ENCODE measurements at regions not wholly inside any gene's neighbourhood (a gene's known extent, or its start where the extent isn't known, plus 50 kb on each side); places are given as distances from the start of the nearest gene placed in this dataset.

DNA sequence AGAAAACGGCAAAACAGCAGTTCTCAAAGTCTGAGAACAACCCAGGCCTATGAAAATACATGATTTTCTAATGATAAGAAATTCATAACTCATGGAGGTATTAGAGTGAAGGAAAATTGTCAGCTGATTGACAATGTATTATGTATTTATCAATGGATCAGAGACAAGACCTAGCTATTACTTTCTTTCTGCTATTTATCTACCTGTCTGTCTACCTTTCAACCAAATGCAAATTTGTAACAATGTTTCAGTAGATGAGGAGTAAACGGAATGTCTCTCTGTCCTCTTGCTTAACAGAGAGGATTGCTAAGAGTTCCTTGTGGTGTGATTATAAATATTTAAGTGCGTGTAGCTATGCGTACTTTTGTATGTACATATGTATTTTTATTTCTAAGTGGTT is 568.7 kb upstream of the RGS18 start:
- H3K9me3 ChIP-seq (ENCODE audit: control extremely low read depth in 1 of 5, control insufficient read depth in 4 of 5, insufficient read depth in 2 of 5, low read depth in 1 of 5, low read length in 4 of 5), result no peaks in the 10 kb centered on the region
- no peak overlapping the region for H3K4me3 ChIP-seq (ENCODE audit: control insufficient read depth in 1 of 7, extremely low read depth in 1 of 7, insufficient read depth in 4 of 7, low read depth in 2 of 7, low read length in 6 of 7)
- DNase-seq, result no peak
- no peaks in the 10 kb centered on the region for H3K36me3 ChIP-seq (ENCODE audit: control insufficient read depth in 4 of 4, insufficient read depth in 4 of 4, low read length in 3 of 4)
- POLR2A ChIA-PET, result no interaction called here
- H3K27me3 ChIP-seq (replicated peaks in 2 of 5; ENCODE audit: control insufficient read depth in 4 of 5, insufficient read depth in 5 of 5, low read length in 4 of 5), result no peaks in the 10 kb centered on the region
- H3K4me1 ChIP-seq (ENCODE audit: control extremely low read depth in 1 of 4, control insufficient read depth in 4 of 4, insufficient read depth in 4 of 4, low read length in 3 of 4), result no peaks in the 10 kb centered on the region
- 100% methylated on average over 2 of the region's 4 CpGs for WGBS (ENCODE audit: insufficient coverage)
- no peak overlapping the region for H3K27ac ChIP-seq (ENCODE audit: insufficient read depth in 1 of 2, low read depth in 1 of 2, low read length in 2 of 2, poor library complexity in 1 of 2, severe bottlenecking in 2 of 2)
- CTCF ChIA-PET, result no interaction called here

DNA sequence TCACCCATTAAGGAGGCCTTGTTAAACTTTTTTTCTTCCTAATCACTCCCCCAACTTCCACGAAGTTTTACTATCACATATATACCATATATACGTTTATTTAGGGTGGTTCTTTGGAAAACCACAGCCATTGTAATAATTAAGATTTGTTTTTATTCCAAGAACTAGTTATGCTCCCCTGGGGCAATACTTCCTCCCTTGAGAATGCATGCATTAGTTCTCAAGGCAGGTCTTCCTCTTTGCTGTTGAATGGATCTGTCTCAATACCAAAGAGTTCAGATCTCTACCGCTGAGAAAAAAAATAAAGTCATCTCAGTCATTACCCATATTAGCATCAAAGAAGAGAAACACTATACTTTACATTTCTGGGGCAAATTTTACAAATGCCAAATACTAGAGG is 567.7 kb upstream of the RGS18 start:
- WGBS (ENCODE audit: insufficient coverage), result 83% methylated on average over 1 of the region's 3 CpGs

DNA sequence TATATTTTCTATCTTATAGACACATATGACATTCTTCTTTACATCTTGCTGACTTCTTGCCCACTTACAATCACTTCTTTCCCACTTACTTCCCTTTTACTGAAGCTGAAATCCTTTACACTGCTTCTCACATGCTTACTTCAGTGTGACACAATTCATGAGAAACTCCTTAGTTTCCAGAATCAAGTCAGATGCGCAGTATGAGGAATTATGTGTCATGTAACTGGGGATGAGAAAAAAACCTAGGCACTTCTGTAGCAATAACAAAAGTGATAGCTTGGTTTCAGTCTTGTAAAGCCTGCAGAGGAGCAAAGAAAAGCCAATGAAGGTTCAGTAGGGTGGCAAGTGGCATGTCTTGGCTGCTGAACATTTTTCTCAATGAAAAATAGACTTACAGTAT is 566.2 kb upstream of the RGS18 start:
- ChIA-PET POLR2A (no interaction called here), CTCF (no interaction called here)
- 100% methylated on average over 1 of the region's 1 CpG for WGBS (ENCODE audit: insufficient coverage)
- no peak for DNase-seq
- H3K27ac ChIP-seq (ENCODE audit: insufficient read depth in 1 of 2, low read depth in 1 of 2, low read length in 2 of 2, poor library complexity in 1 of 2, severe bottlenecking in 2 of 2), result no peak overlapping the region
- H3K9me3 ChIP-seq (ENCODE audit: control extremely low read depth in 1 of 5, control insufficient read depth in 4 of 5, insufficient read depth in 2 of 5, low read depth in 1 of 5, low read length in 4 of 5), result no peaks in the 10 kb centered on the region
- H3K27me3 ChIP-seq (replicated peaks in 2 of 5; ENCODE audit: control insufficient read depth in 4 of 5, insufficient read depth in 5 of 5, low read length in 4 of 5), result no peaks in the 10 kb centered on the region
- H3K4me1 ChIP-seq (ENCODE audit: control extremely low read depth in 1 of 4, control insufficient read depth in 4 of 4, insufficient read depth in 4 of 4, low read length in 3 of 4), result no peaks in the 10 kb centered on the region
- H3K4me3 ChIP-seq (ENCODE audit: control insufficient read depth in 1 of 7, extremely low read depth in 1 of 7, insufficient read depth in 4 of 7, low read depth in 2 of 7, low read length in 6 of 7), result no peak overlapping the region
- H3K36me3 ChIP-seq (ENCODE audit: control insufficient read depth in 4 of 4, insufficient read depth in 4 of 4, low read length in 3 of 4), result no peaks in the 10 kb centered on the region

More for the DNA sequence above, 567.7 kb upstream of the RGS18 start:
- Histone ChIP-seq H3K27ac (ENCODE audit: insufficient read depth in 1 of 2, low read depth in 1 of 2, low read length in 2 of 2, poor library complexity in 1 of 2, severe bottlenecking in 2 of 2) (no peak overlapping the region), H3K4me3 (ENCODE audit: control insufficient read depth in 1 of 7, extremely low read depth in 1 of 7, insufficient read depth in 4 of 7, low read depth in 2 of 7, low read length in 6 of 7) (no peak overlapping the region), H3K4me1 (ENCODE audit: control extremely low read depth in 1 of 4, control insufficient read depth in 4 of 4, insufficient read depth in 4 of 4, low read length in 3 of 4) (no peaks in the 10 kb centered on the region), H3K36me3 (ENCODE audit: control insufficient read depth in 4 of 4, insufficient read depth in 4 of 4, low read length in 3 of 4) (no peaks in the 10 kb centered on the region), H3K9me3 (ENCODE audit: control extremely low read depth in 1 of 5, control insufficient read depth in 4 of 5, insufficient read depth in 2 of 5, low read depth in 1 of 5, low read length in 4 of 5) (no peaks in the 10 kb centered on the region), H3K27me3 (replicated peaks in 2 of 5; ENCODE audit: control insufficient read depth in 4 of 5, insufficient read depth in 5 of 5, low read length in 4 of 5) (no peaks in the 10 kb centered on the region)
- ChIA-PET POLR2A (no interaction called here), CTCF (no interaction called here)
- DNase-seq, result no peak

DNA sequence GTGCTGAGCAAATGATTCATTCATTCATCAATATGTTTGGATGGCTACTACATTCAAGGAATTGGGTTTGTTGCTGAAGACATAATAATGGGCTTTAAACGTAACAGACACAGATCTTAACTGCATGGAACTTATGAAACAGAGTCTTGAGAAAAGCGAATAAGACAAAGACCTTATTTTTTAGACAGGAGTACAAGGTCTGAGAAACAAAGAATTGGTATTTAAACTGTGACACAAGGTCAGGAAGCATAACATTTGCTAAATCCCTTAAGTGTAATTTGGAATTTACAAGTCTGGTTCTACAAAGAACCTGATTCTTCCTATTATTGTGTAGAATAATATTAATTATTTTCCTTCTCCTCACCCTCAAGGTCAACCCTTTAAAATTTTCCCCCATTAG is 565.4 kb upstream of the RGS18 start:
- Histone ChIP-seq H3K4me1 (ENCODE audit: control extremely low read depth in 1 of 4, control insufficient read depth in 4 of 4, insufficient read depth in 4 of 4, low read length in 3 of 4) (no peaks in the 10 kb centered on the region), H3K36me3 (ENCODE audit: control insufficient read depth in 4 of 4, insufficient read depth in 4 of 4, low read length in 3 of 4) (no peaks in the 10 kb centered on the region), H3K4me3 (ENCODE audit: control insufficient read depth in 1 of 7, extremely low read depth in 1 of 7, insufficient read depth in 4 of 7, low read depth in 2 of 7, low read length in 6 of 7) (no peak overlapping the region), H3K27ac (ENCODE audit: insufficient read depth in 1 of 2, low read depth in 1 of 2, low read length in 2 of 2, poor library complexity in 1 of 2, severe bottlenecking in 2 of 2) (no peak overlapping the region), H3K27me3 (replicated peaks in 2 of 5; ENCODE audit: control insufficient read depth in 4 of 5, insufficient read depth in 5 of 5, low read length in 4 of 5) (no peaks in the 10 kb centered on the region), H3K9me3 (ENCODE audit: control extremely low read depth in 1 of 5, control insufficient read depth in 4 of 5, insufficient read depth in 2 of 5, low read depth in 1 of 5, low read length in 4 of 5) (no peaks in the 10 kb centered on the region)
- CTCF ChIA-PET, result no interaction called here
- POLR2A ChIA-PET, result no interaction called here
- no peak for DNase-seq
- 100% methylated on average over 2 of the region's 2 CpGs for WGBS (ENCODE audit: insufficient coverage)

DNA sequence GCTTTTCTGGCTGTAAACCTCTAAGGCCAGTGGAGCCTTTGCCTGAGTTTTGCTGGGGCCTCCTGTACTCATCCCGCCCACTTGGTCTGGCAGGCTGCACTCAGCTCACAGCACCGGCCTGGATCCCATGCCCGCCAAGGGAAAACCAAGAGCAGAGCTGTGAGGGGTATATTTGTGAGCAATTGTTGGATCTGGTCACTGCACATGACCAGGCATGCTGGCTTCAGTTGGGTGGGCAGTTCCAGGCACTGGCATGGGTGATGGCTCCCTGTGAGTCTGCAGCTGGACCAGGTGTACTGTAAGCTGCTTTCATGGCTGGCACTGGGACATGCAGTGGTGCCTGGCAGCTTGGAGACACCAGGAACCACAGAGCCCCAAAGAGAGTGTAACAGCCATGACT is 563.1 kb upstream of the RGS18 start:
- POLR2A ChIA-PET, result no interaction called here

DNA sequence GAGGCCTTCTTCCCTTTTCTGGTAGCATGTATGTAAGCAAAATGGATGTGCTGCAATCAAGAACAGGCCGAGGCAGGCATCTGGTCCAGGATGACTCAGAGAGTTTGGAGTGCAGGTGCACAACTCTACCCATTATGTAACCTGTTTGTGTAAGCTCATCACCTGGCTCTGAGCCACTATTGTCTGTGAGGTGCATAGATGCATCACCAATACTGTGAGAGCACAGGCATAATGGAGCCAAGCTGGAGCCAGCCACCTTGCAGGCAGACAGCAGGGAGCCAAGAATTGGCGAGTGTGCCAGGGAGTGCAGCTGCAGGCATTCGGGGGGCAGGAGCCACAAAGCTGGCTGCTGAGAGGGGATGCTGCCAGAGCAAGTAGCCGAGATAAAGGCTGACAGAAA is 549.9 kb upstream of the RGS18 start:
- WGBS (ENCODE audit: insufficient coverage), result 98% methylated on average over 4 of the region's 4 CpGs
- no peaks in the 10 kb centered on the region for H3K9me3 ChIP-seq (ENCODE audit: control extremely low read depth in 1 of 5, control insufficient read depth in 4 of 5, insufficient read depth in 2 of 5, low read depth in 1 of 5, low read length in 4 of 5)
- H3K4me1 ChIP-seq (ENCODE audit: control extremely low read depth in 1 of 4, control insufficient read depth in 4 of 4, insufficient read depth in 4 of 4, low read length in 3 of 4), result no peaks in the 10 kb centered on the region
- H3K27ac ChIP-seq (ENCODE audit: insufficient read depth in 1 of 2, low read depth in 1 of 2, low read length in 2 of 2, poor library complexity in 1 of 2, severe bottlenecking in 2 of 2), result no peak overlapping the region
- H3K36me3 ChIP-seq (ENCODE audit: control insufficient read depth in 4 of 4, insufficient read depth in 4 of 4, low read length in 3 of 4), result no peaks in the 10 kb centered on the region
- H3K4me3 ChIP-seq (ENCODE audit: control insufficient read depth in 1 of 7, extremely low read depth in 1 of 7, insufficient read depth in 4 of 7, low read depth in 2 of 7, low read length in 6 of 7), result no peak overlapping the region
- DNase-seq, result no peak
- ChIA-PET CTCF (no interaction called here), POLR2A (no interaction called here)
- no peaks in the 10 kb centered on the region for H3K27me3 ChIP-seq (replicated peaks in 2 of 5; ENCODE audit: control insufficient read depth in 4 of 5, insufficient read depth in 5 of 5, low read length in 4 of 5)

More for the DNA sequence above, 563.1 kb upstream of the RGS18 start:
- Histone ChIP-seq H3K36me3 (ENCODE audit: control insufficient read depth in 4 of 4, insufficient read depth in 4 of 4, low read length in 3 of 4) (no peaks in the 10 kb centered on the region), H3K9me3 (ENCODE audit: control extremely low read depth in 1 of 5, control insufficient read depth in 4 of 5, insufficient read depth in 2 of 5, low read depth in 1 of 5, low read length in 4 of 5) (no peaks in the 10 kb centered on the region), H3K27me3 (replicated peaks in 2 of 5; ENCODE audit: control insufficient read depth in 4 of 5, insufficient read depth in 5 of 5, low read length in 4 of 5) (no peaks in the 10 kb centered on the region), H3K27ac (ENCODE audit: insufficient read depth in 1 of 2, low read depth in 1 of 2, low read length in 2 of 2, poor library complexity in 1 of 2, severe bottlenecking in 2 of 2) (no peak overlapping the region), H3K4me3 (ENCODE audit: control insufficient read depth in 1 of 7, extremely low read depth in 1 of 7, insufficient read depth in 4 of 7, low read depth in 2 of 7, low read length in 6 of 7) (no peak overlapping the region), H3K4me1 (ENCODE audit: control extremely low read depth in 1 of 4, control insufficient read depth in 4 of 4, insufficient read depth in 4 of 4, low read length in 3 of 4) (no peaks in the 10 kb centered on the region)
- CTCF ChIA-PET, result no interaction called here
- WGBS (ENCODE audit: insufficient coverage), result 100% methylated on average over 3 of the region's 3 CpGs
- no peak for DNase-seq

DNA sequence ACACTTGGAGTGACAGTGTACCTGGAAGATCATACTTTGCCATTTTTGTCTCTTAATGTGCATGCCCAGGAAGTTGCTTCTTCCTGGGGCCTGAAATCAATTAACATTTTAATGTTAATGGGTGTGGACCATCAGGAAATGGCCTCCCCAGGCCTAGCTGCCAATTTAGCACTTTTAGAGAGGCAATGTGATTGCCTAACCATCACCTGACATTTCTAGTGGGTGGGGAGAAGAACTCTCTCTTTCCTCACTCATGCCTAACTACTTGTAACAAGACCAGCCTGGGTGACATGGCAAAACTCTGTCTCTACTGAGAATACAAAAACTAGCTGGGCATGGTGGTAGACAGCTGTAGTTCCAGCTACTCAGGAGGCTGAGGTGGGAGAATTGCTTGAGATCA is 549.0 kb upstream of the RGS18 start:
- POLR2A ChIA-PET, result no interaction called here
- no peak for DNase-seq
- Histone ChIP-seq H3K9me3 (ENCODE audit: control extremely low read depth in 1 of 5, control insufficient read depth in 4 of 5, insufficient read depth in 2 of 5, low read depth in 1 of 5, low read length in 4 of 5) (no peaks in the 10 kb centered on the region), H3K27ac (ENCODE audit: insufficient read depth in 1 of 2, low read depth in 1 of 2, low read length in 2 of 2, poor library complexity in 1 of 2, severe bottlenecking in 2 of 2) (no peak overlapping the region), H3K27me3 (replicated peaks in 2 of 5; ENCODE audit: control insufficient read depth in 4 of 5, insufficient read depth in 5 of 5, low read length in 4 of 5) (no peaks in the 10 kb centered on the region), H3K4me3 (ENCODE audit: control insufficient read depth in 1 of 7, extremely low read depth in 1 of 7, insufficient read depth in 4 of 7, low read depth in 2 of 7, low read length in 6 of 7) (no peak overlapping the region), H3K36me3 (ENCODE audit: control insufficient read depth in 4 of 4, insufficient read depth in 4 of 4, low read length in 3 of 4) (no peaks in the 10 kb centered on the region), H3K4me1 (ENCODE audit: control extremely low read depth in 1 of 4, control insufficient read depth in 4 of 4, insufficient read depth in 4 of 4, low read length in 3 of 4) (no peaks in the 10 kb centered on the region)
- CTCF ChIA-PET, result no interaction called here
